ENCODE measurements at regions not wholly inside any gene's neighbourhood (a gene's known extent, or its start where the extent isn't known, plus 50 kb on each side); places are given as distances from the start of the nearest gene placed in this dataset.

GRCh38 chr16:86211265-86211664 is 299.1 kb upstream of the FOXF1 start:
- intact Hi-C loops (cut with DNase I): no loop called here
- no peaks in the 10 kb centered on the region for H3K9me3 ChIP-seq
- no peak overlapping the region for H3K27ac ChIP-seq
- no peaks in the 10 kb centered on the region for H3K27me3 ChIP-seq
- WGBS, 2 donors: 92 to 97% methylated on average over 5 of the region's 5 CpGs
- TF ChIP-seq, protein P1, sequence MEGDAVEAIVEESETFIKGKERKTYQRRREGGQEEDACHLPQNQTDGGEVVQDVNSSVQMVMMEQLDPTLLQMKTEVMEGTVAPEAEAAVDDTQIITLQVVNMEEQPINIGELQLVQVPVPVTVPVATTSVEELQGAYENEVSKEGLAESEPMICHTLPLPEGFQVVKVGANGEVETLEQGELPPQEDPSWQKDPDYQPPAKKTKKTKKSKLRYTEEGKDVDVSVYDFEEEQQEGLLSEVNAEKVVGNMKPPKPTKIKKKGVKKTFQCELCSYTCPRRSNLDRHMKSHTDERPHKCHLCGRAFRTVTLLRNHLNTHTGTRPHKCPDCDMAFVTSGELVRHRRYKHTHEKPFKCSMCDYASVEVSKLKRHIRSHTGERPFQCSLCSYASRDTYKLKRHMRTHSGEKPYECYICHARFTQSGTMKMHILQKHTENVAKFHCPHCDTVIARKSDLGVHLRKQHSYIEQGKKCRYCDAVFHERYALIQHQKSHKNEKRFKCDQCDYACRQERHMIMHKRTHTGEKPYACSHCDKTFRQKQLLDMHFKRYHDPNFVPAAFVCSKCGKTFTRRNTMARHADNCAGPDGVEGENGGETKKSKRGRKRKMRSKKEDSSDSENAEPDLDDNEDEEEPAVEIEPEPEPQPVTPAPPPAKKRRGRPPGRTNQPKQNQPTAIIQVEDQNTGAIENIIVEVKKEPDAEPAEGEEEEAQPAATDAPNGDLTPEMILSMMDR (IDR thresholded peaks at IDR 0.05): no peak
- DNase-seq (peak in 1 of 6 donors; percentile 20), FAIRE-seq (no peak), ATAC-seq (no peak)
- no peak overlapping the region for H3K4me3 ChIP-seq
- no peaks in the 10 kb centered on the region for H3K36me3 ChIP-seq
- peaks cover 18 to 29% (median 20%) of the 10 kb centered on the region in 3 donors for H3K4me1 ChIP-seq

DNA sequence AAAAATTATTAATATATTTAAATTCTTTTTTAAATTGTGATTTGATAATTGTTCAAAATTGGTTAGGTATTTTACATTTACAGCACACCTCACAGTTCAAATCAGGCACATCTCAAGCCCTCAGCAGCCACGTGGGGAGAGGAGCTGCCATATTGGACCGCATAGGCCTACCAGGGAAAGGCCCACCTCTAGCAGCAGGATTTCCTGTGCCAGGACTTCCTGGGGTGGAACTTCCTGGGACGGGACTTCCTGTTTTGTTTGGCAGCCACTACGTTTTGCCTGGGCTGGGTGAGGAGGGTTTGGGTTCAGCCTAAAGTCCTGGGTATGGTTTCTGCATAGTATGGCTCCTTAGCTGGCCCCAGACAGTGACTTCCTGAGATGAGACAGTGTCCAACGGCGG is 298.5 kb upstream of the FOXF1 start:
- Histone ChIP-seq H3K36me3 (no peaks in the 10 kb centered on the region), H3K4me3 (no peak overlapping the region), H3K4me1 (peaks cover 22 to 32% (median 26%) of the 10 kb centered on the region in 3 donors), H3K9me3 (no peaks in the 10 kb centered on the region), H3K27me3 (no peaks in the 10 kb centered on the region), H3K27ac (no peak overlapping the region)
- FAIRE-seq: no peak
- ATAC-seq: no peak
- 79 to 90% methylated on average over 6 of the region's 6 CpGs for WGBS, 2 donors
- intact Hi-C loops (cut with DNase I): no loop called here
- TF ChIP-seq, protein P1 (IDR thresholded peaks at IDR 0.05): no peak
- DNase-seq: peak in 1 of 6 donors; percentile 11

- FAIRE-seq (no peak), DNase-seq (peak in 1 of 6 donors; percentile 22), ATAC-seq (no peak)
- Histone ChIP-seq H3K4me1 (peaks cover 32 to 43% (median 35%) of the 10 kb centered on the region in 3 donors), H3K4me3 (no peak overlapping the region), H3K27ac (no peak overlapping the region), H3K36me3 (no peaks in the 10 kb centered on the region), H3K9me3 (no peaks in the 10 kb centered on the region), H3K27me3 (no peaks in the 10 kb centered on the region)
- WGBS, 2 donors: 91 to 94% methylated on average over 11 of the region's 11 CpGs
- intact Hi-C loops (cut with DNase I): no loop called here
- TF ChIP-seq, protein P1 (IDR thresholded peaks at IDR 0.05): no peak
Observed at GRCh38 chr16:86212706-86213436, 297.5 kb upstream of the FOXF1 start.

- H3K27ac ChIP-seq: peak overlapping the region in 1 of 4 donors; percentile 15
- TF ChIP-seq, protein P1 (IDR thresholded peaks at IDR 0.05): no peak
- no peak overlapping the region for H3K4me3 ChIP-seq
- ATAC-seq (no peak), DNase-seq (peak in 1 of 6 donors; percentile 40), FAIRE-seq (no peak)
- H3K4me1 ChIP-seq: peaks cover 38 to 50% (median 39%) of the 10 kb centered on the region in 3 donors
- H3K27me3 ChIP-seq: no peaks in the 10 kb centered on the region
- H3K36me3 ChIP-seq: no peaks in the 10 kb centered on the region
- no peaks in the 10 kb centered on the region for H3K9me3 ChIP-seq
- intact Hi-C loops (cut with DNase I): no loop called here
- 60 to 74% methylated on average over 12 of the region's 12 CpGs for WGBS, 2 donors
Observed at GRCh38 chr16:86213437-86214205, 296.7 kb upstream of the FOXF1 start.

Measured in pancreas (tissue), 10 donors.